ENCODE measurements at regions not wholly inside any gene's neighbourhood (a gene's known extent, or its start where the extent isn't known, plus 50 kb on each side); places are given as distances from the start of the nearest gene placed in this dataset.

GRCh38 chr9:75715360-75715759 lies 175.1 kb upstream of the PCSK5 start:
- Mint-ChIP-seq H3K27me3 (ENCODE audit: low read depth) (no peaks in the 10 kb centered on the region; the same call in 1 of the 2 replicates), H3K4me3 (no peak overlapping the region), H3K9me3 (no peaks in the 10 kb centered on the region), H3K27ac (no peak overlapping the region), H3K4me1 (peaks cover 8 to 15% of the 10 kb centered on the region in 2 experiments), H3K36me3 (ENCODE audit: insufficient read depth in 1 of 3, low read depth in 3 of 3) (no peaks in the 10 kb centered on the region)
- no peak overlapping the region for H4K5ac ChIP-seq (ENCODE audit: insufficient read length, low read depth, low read length)
- no peak overlapping the region for H3K27ac ChIP-seq (ENCODE audit: insufficient read length, low read depth, low read length)
- H3K23me2 ChIP-seq (ENCODE audit: insufficient read length, low read depth, low read length, poor library complexity, severe bottlenecking): no peaks in the 10 kb centered on the region
- H3K79me1 ChIP-seq (ENCODE audit: insufficient read depth, low read depth, low read length, poor library complexity, severe bottlenecking): no peaks in the 10 kb centered on the region
- H2BK20ac ChIP-seq (ENCODE audit: low read depth, low read length, poor library complexity, severe bottlenecking): no peak overlapping the region
- no peak overlapping the region for H3K4ac ChIP-seq (ENCODE audit: low read depth, low read length)
- no peak for TF ChIP-seq CTCF (conservative IDR thresholded peaks at IDR 0.05)
- H2BK15ac ChIP-seq (ENCODE audit: low read depth, low read length): no peak overlapping the region
- no peak overlapping the region for H2BK5ac ChIP-seq (ENCODE audit: insufficient read length, low read length)
- H3K9ac ChIP-seq (ENCODE audit: extremely low read depth, insufficient read length, low read length): no peak overlapping the region
- H3K27me3 ChIP-seq (ENCODE audit: insufficient read depth, low read length): no peaks in the 10 kb centered on the region
- no peaks in the 10 kb centered on the region for H4K20me1 ChIP-seq (ENCODE audit: control insufficient read depth, insufficient read depth, insufficient read length)
- H3K56ac ChIP-seq (ENCODE audit: insufficient read length, low read depth, low read length): no peak overlapping the region
- no peak overlapping the region for H2BK120ac ChIP-seq (ENCODE audit: low read depth, low read length, poor library complexity, severe bottlenecking)
- H4K8ac ChIP-seq (replicated peaks; ENCODE audit: insufficient read length, low read depth, low read length): no peak overlapping the region
- no peak overlapping the region for H3T11ph ChIP-seq (ENCODE audit: low read length)
- no peaks in the 10 kb centered on the region for H3K79me2 ChIP-seq (ENCODE audit: insufficient read depth, low read length)
- no peak overlapping the region for H3K4me2 ChIP-seq (ENCODE audit: insufficient read depth, insufficient read length, low read length)
- H3K23ac ChIP-seq (ENCODE audit: insufficient read length, low read depth, low read length): no peak overlapping the region
- DNase-seq: no peak
- no peak overlapping the region for H2BK12ac ChIP-seq (ENCODE audit: insufficient read length, low read depth, low read length)
- H3K14ac ChIP-seq (ENCODE audit: insufficient read depth, low read length): no peak overlapping the region
- no peaks in the 10 kb centered on the region for H3K4me1 ChIP-seq (ENCODE audit: insufficient read depth, low read length)
- no peak overlapping the region for H2AK5ac ChIP-seq (ENCODE audit: insufficient read length, low read length)
- no peak overlapping the region for H2AFZ ChIP-seq (ENCODE audit: low read length)
- no CpG with 5 or more reads among the region's 3 CpGs for WGBS (ENCODE audit: extremely low coverage, insufficient read length, low lambda C conversion rate)
- H3K9me3 ChIP-seq (ENCODE audit: control insufficient read depth, low read depth, low read length): no peaks in the 10 kb centered on the region
- H3K18ac ChIP-seq (ENCODE audit: insufficient read length, low read depth, low read length): no peak overlapping the region
- no peak overlapping the region for H4K91ac ChIP-seq (ENCODE audit: insufficient read length, low read depth, low read length)

All from H9 (cell line).